HS-5 (cell line): ENCODE measurements at regions not wholly inside any gene's neighbourhood (a gene's known extent, or its start where the extent isn't known, plus 50 kb on each side); places are given as distances from the start of the nearest gene placed in this dataset.
A peak's percentile ranks its signal among the peaks of the same experiment; 100 is the strongest.

Experiments used
- DNase-seq: peaks from one replicate; pipeline ENCODE4 v3.0.0-alpha.2; 2012; ENCODE audit warnings: low read depth

DNA sequence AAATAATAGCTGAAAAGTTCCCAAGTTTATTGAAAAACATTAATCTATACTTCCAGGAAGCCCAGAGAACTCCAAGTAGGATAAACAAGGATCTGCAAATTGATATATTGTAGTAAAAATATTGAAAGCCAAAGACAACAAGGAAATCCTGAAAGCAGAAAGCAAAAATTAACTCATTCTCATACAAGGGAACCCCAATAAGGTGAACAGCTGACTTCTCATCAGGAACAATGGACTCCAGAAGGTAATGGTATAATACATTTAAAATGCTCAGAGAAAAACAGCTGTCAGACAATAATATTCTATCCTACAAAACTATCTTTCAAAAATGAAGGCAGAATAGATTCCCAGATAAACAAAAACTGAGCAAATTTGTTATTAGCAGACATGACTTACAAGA is 138.1 kb upstream of the BMP4 start:
- no peak for DNase-seq

GRCh38 chr14:54098536-54098935 is 141.9 kb upstream of the BMP4 start:
- DNase-seq, result no peak

- no peak for DNase-seq
Measured at GRCh38 chr14:54102051-54102456, 145.4 kb upstream of the BMP4 start.

DNA sequence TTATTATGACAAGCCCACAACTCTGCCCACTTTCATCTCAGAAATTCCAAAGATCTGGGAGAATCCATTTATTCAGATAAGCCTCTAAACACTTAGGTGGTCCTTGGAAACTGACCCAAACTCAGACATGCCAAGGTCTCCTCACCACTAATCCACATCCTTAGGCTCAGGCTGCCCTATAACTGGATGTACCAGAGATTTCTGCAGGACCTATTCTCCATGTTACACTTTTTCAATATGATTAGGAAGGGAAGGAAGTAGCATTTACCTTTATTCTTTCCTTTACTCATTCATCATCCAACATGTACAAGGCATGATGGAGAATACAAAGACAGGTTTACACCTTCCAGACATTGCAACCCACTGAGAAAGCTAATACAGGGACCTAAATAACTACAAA is 145.9 kb upstream of the BMP4 start:
- DNase-seq, result no peak

DNA sequence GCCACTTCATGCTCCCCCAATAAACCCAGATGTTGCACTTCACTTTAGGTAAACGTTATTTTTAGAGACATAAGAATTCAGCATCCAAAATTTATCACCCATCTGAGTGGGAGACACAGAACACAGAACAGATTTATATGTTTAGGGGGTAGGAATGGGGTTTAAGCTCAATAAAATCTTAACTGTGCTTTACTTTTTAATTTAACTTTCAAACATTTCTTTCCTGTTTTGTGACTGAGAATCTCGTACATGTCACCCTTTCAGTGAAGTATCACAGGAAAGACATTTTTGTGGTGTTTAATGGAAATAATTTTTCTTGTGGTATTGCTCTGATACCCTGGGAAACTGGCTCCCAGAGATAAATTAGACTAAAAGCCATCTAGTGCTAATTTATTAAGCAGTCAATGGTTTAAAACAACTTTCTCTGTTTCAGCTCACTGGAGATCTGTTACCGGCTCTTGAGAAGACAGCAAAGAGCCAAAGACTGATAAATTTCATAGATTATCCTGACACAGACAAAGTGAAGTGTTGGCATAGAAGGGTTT is 148.0 kb upstream of the BMP4 start:
- no peak for DNase-seq

DNA sequence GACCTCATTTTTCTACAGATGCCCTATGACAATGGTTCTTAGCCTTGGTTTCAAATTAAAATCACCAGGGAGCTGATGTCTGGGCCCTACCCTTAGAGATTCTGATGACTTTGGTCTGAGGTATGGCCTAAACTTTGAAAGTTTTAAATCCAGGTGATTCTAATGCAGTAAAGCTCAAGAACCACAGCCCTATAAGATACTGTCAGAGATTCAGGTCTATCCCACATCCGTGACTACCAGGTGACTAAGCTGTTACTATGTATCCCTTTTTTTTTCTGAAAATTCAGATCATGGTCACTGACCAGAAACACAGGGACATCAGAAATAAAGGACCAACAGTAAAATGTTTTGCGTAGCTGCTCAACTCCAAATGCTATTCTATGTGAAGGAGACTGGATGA is 148.8 kb upstream of the BMP4 start:
- DNase-seq, result no peak

DNA sequence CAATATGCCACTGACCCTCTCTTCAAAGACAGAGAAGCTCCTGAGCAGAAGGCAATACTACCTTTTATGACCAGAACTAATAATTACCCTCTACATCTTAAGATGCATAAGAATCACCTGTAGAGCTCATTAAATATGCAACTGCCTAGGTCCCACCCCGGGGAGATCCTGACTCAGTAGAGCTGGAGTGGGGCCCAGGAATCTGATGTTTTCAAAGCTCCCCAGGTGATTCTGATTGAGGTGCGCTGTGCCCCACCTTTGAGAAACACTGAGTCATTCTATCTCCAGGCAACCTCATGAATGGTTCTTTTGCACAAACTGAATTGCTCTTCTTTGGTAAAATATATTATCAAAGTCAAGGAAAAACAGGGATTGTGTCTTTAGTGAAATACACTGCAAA is 149.3 kb upstream of the BMP4 start:
- no peak for DNase-seq

DNA sequence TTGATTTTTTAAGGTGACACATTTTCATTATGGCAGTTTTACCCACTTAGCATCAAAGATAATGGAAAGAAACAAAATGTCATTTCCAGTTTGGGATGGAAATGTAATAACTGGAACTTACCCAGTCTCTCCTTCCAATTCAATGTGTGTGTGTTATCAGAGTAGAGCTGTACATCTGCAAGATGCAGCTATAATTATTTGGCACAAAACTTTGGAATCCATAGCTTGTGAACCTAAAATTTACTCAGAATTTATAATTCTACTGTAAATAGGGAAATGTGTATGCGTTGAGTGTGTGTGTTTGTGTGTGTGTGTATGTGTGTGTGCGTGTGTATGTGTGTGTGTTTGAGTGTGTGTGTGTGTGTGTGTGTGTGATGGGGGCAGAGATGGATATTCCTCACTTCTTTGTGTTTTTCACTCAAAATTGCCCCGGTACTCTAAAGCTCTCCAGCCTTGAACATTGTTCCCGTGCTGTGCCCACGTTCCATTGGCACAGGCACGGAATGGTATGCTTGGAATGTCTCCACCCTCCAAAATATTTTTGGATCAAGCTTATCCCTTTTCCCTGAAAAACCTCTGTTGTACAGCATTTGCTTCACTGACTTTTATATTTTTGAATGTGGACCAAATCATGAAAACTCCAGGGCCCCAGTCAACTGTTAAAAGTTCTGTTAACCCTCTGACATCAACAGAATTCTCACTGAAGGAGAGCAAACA is 150.2 kb upstream of the BMP4 start:
- no peak for DNase-seq

DNA sequence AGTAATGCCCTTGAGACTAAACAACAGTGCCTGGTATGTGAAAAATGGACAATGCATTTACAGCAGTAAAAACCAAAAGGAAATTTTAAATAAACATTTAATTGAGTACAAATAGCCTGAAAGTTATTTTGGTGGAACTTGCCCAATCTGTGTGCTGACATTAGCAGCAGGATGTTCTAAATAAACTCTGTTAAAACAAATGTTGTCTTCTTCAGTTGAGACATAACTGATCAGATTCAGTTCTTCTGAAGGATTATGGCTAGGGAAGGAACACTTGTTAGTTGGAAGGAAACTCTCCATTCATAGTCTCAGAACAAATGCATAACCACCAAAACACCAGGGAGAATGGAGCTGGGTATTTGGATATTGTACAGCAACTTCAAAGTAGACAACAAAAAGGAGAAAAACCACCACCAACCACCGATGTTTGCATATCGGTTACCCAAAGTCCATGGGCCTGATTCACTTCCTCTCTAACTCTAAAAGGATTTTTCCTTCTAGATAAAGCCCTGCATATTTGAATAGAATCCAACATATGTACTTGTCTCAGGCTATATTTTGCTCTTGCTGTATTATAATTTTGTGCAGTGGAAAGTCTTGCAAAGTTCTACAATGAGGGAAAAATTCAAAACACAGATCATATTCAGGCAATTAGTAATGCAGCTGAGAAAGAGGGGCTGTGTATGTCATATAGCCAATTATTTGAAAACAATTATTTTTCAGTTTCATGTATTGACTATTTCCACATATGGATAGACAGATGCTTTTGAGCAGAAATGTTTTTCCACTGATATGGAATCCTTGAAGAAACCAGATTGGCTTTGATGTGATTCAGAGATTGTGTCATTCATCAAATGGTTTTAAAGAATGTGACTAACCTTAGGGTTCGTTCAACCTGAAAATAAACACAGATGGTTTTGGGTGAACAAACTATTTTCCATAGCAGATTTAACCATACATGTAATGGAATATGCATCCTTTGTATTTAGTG is 152.2 kb upstream of the BMP4 start:
- peak; percentile 79 for DNase-seq

DNA sequence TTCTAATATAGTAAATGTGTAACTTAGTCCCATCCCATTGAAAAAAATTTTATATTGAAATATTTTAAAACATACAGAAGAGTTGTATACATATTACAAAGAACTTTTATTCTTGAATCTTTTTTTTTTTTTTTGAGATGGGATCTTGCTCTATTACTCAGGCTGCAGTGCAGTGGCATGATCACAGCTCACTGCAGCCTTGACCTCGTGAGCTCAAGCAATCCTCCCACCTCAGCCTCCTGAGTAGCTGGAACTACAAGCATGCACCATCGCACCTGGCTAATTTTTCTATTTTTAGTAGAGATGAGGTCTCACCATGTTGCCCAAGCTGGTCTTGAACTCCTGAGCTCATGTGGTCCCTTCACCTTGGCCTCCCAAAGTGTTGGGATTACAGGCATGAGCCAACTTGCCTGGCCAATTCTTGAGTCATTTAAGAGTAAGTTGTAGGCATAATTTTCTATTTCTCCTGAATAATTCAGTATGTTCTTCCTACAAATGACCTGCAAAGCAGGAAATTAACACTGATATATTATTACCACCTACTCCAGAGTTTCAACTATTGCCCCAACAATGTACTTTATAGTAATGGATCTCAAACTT is 153.0 kb upstream of the BMP4 start:
- DNase-seq, result no peak

- no peak for DNase-seq
Measured at GRCh38 chr14:54114941-54115340, 158.3 kb upstream of the BMP4 start.

DNA sequence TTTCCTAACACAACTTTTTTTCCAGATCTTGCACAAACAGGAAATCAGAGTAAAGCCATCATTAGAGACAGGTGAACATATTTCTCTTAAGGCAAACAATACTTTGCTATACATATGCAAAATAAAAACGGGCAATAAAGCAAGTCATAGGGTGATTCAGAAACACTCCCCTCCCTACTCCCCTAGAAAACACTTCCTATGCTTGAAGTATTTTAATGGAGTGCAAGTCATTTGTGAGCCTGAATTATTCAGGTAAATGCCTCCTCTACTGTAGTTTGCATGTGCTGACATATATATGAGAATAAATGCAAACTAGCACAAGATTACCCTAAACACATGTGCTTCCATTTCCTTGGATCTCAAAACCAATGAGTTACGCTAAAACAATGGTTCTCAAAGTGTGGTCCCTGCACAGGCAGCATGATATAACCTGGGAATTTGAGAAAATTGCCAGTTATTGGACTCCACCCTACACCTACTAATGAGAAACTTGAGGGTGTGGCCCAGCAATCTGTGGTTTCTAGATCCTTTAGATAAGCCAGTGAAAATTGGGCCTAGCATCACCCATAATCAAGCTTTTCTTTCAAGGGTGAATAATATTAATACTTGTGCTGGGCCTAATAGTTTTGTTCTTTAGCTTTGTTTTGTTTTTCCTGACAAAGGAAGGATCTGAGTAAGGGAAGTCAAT is 159.7 kb upstream of the BMP4 start:
- DNase-seq, result no peak

DNA sequence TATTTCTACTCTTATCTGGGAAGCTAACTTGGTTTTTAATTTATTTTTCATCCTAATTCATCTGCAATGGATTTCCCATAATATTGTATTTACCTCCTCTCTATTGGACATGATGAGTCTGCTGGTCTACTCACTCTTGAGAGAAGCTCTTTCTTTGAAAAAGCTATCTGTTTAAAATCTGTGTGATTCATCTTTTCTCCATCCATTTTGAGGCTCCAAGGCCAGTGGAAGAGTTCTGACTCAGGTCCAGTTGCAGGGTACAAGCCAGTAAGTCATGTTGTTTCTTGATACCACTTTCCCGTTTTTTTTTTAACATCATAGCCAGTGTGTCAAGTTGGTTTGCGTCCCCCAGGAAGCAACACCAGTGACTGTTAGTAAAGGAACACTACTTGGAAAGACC is 160.3 kb upstream of the BMP4 start:
- DNase-seq, result no peak

GRCh38 chr14:54117396-54117795 is 160.8 kb upstream of the BMP4 start:
- DNase-seq, result no peak

DNA sequence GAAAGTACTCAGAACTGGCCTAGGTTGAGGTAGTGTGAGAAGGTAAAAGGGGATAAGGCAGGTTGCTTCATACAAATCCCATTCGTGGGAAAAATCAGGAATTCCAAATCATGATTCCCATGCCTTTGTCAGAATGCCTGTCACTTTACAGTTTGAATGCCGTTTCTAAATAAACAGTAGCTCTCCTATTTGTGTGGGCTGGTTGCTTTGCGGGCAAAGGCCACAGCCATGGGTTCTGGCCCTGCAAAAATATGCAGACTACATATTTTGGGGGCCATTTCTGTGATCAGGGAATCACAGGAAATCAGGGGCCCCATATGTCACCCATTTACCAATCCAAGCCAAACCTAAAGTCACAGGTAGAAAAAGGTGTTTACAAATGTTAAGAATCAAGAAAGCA is 161.3 kb upstream of the BMP4 start:
- no peak for DNase-seq

DNA sequence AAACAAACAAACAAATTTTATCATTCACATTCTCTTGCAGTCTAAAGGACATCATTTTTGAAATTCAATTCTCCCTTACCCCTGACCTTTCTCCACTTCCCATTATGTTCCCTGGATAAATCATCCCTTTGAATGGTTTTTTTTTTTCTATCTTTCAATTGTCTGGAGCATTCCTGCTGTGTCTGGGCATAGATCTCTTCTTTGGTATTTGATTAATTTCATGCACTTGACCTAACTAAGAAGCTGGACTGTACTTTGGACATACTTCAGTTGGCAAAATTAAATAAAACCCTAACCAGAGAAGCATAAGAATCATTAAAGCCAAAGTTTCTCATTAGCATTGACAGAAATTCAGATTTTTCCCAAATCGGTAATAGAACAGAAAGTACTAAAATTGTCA is 163.6 kb upstream of the BMP4 start:
- no peak for DNase-seq

- no peak for DNase-seq
Measured at GRCh38 chr14:54121466-54122027, 164.9 kb upstream of the BMP4 start.

DNA sequence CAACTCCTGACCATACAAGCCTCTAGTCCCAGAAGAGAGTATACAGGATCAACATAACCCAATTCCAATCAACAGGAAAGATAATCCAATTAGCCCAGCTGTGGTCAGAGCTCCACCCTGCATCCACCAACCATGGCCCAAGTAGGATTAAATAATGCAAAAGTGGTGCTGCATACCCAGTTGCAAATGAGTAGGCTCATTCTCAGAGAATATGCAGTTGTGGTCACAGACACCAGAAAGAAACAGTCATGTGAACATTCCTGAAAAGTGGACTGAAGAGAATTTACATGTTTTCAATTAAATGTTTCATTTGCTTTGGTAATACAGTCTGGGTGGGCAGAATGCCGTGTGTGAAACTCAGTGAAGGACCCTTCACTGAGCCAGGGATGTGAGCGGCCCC is 167.2 kb upstream of the BMP4 start:
- no peak for DNase-seq

- no peak for DNase-seq
Measured at GRCh38 chr14:54125109-54125508, 168.5 kb upstream of the BMP4 start.

- no peak for DNase-seq
Measured at GRCh38 chr14:54126947-54127346, 170.3 kb upstream of the BMP4 start.

GRCh38 chr14:54127526-54127925 is 170.9 kb upstream of the BMP4 start:
- DNase-seq, result no peak
